Lung (tissue), 11 donors: ENCODE measurements at regions not wholly inside any gene's neighbourhood (a gene's known extent, or its start where the extent isn't known, plus 50 kb on each side); places are given as distances from the start of the nearest gene placed in this dataset.
A peak's percentile ranks its signal among the peaks of the same experiment; 100 is the strongest.

Source experiments
- ATAC-seq: fragments of 200-7000 bp; cut with Tn5 transposase; one replicate; pipeline ENCODE4 v1.9.1; 2020; ENCODE audit warnings: moderate number of reproducible peaks; ENCODE audit not compliant: insufficient read depth, low FRiP score
- DNase-seq, 3 donors: peaks; one replicate each; pipeline ENCODE4 v3.0.0-alpha.2; 2013 to 2017
- H3K27ac ChIP-seq, 2 donors: one replicate each; pipeline ENCODE4 v1.5.1; 2013; ENCODE audit warnings: mild to moderate bottlenecking in 2 of 2, moderate library complexity in 2 of 2, control low read depth in 1 of 2, inconsistent platforms in 1 of 2, low read depth in 1 of 2, low read length in 1 of 2
- H3K27me3 ChIP-seq, 3 donors: one replicate each; pipeline ENCODE4 v1.5.1; 2013; ENCODE audit warnings: low read length in 2 of 3; ENCODE audit not compliant: control insufficient read depth in 3 of 3, insufficient read depth in 3 of 3
- H3K36me3 ChIP-seq, 4 donors: one replicate each; pipeline ENCODE4 v1.5.1; 2013; ENCODE audit warnings: low read length in 4 of 4, mild to moderate bottlenecking in 1 of 4, moderate library complexity in 1 of 4; ENCODE audit not compliant: control insufficient read depth in 4 of 4, insufficient read depth in 4 of 4
- H3K4me1 ChIP-seq, 5 donors: one replicate each; pipeline ENCODE4 v1.5.1; 2013; ENCODE audit warnings: low read length in 5 of 5, mild to moderate bottlenecking in 2 of 5, moderate library complexity in 1 of 5; ENCODE audit not compliant: control insufficient read depth in 5 of 5, insufficient read depth in 5 of 5
- H3K4me3 ChIP-seq: one replicate; pipeline ENCODE4 v1.5.1; 2013; ENCODE audit warnings: mild to moderate bottlenecking, control low read depth, moderate library complexity
- H3K9ac ChIP-seq, 2 donors: one replicate each; pipeline ENCODE4 v1.5.1; 2013; ENCODE audit warnings: low read length in 2 of 2, control low read depth in 1 of 2; ENCODE audit not compliant: insufficient read depth in 1 of 2
- H3K9me3 ChIP-seq, 4 donors: one replicate each; pipeline ENCODE4 v1.5.1; 2013; ENCODE audit warnings: low read length in 3 of 4, mild to moderate bottlenecking in 1 of 4, moderate library complexity in 1 of 4; ENCODE audit not compliant: control insufficient read depth in 4 of 4, insufficient read depth in 3 of 4
- WGBS, 2 donors: extraction: QIAGEN DNeasy Blood & Tissue Kit; methylation state at CpG; one replicate each; pipeline ENCODE4 v1.1.7; 2013; 5-methylcytosine and 5-hydroxymethylcytosine counted together
- TF ChIP-seq, protein P1 (sequence below): IDR thresholded peaks from 2 replicates; pipeline ENCODE4 v1.5.1; 2012; ENCODE audit warnings: mild to moderate bottlenecking; ENCODE audit errors: control extremely low read depth, extremely low read depth
- donor health status: control.
- donor health status: control.
- donor health status: Bipolar disorder and iron deficiency.
- donor health status: healthy.
- donor health status: DM: yes; HTN: yes; CAD: no.

DNA sequence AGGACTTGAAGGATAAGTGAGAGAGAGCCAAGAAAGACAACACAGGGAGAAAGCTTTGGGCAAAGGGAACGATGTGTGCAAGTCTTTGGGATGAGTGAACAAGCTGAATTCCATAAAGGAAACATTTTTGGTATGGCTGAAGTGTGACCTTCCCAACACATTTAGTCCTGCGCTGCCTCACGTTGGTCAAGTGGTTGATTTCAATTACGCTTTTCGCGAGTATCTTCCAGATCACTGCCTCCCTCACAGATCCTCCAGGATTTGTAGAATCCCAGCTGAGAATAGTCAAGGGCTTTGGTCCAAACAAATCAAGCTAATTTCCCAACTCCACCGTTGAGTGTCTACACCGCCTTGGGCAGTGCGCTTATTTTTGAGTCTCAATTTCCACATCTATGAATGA lies 338.4 kb upstream of the ADAMTS9 start:
- H3K9me3 ChIP-seq = peaks cover 0 to 4% (median 0%) of the 10 kb centered on the region in 4 donors
- TF ChIP-seq, protein P1, sequence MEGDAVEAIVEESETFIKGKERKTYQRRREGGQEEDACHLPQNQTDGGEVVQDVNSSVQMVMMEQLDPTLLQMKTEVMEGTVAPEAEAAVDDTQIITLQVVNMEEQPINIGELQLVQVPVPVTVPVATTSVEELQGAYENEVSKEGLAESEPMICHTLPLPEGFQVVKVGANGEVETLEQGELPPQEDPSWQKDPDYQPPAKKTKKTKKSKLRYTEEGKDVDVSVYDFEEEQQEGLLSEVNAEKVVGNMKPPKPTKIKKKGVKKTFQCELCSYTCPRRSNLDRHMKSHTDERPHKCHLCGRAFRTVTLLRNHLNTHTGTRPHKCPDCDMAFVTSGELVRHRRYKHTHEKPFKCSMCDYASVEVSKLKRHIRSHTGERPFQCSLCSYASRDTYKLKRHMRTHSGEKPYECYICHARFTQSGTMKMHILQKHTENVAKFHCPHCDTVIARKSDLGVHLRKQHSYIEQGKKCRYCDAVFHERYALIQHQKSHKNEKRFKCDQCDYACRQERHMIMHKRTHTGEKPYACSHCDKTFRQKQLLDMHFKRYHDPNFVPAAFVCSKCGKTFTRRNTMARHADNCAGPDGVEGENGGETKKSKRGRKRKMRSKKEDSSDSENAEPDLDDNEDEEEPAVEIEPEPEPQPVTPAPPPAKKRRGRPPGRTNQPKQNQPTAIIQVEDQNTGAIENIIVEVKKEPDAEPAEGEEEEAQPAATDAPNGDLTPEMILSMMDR = no peak
- no peaks in the 10 kb centered on the region for H3K4me1 ChIP-seq
- no peaks in the 10 kb centered on the region for H3K27me3 ChIP-seq
- peaks cover 0 to 2% (median 0%) of the 10 kb centered on the region in 4 donors for H3K36me3 ChIP-seq
- ATAC-seq (no peak), DNase-seq (no peak)
- H3K27ac ChIP-seq = no peak overlapping the region
- H3K9ac ChIP-seq = no peak overlapping the region
- H3K4me3 ChIP-seq = no peak overlapping the region
- WGBS, 2 donors = 87 to 89% methylated on average over 9 of the region's 9 CpGs

DNA sequence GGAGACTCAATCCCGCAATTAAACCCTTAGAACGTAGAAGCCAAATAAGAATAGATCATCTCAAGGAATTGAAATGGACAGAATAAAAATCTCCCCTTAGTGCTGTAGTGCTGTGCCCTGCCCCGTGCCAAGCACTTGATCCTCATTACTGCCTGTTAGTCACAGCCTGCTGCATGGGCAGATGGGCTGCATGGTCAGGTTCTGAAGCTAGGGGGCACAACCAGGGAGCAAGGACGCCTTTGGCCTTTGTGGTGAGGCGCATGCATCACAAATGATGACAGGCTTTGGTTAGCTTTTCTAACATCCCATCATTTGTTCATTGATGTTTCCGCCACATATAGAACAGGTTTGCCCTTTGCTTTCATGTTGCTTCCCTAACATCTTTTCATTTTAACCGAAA lies 336.3 kb upstream of the ADAMTS9 start:
- Histone ChIP-seq H3K27ac (no peak overlapping the region), H3K9ac (no peak overlapping the region), H3K36me3 (peaks cover 0 to 2% (median 0%) of the 10 kb centered on the region in 4 donors), H3K4me3 (no peak overlapping the region), H3K27me3 (no peaks in the 10 kb centered on the region), H3K9me3 (peaks cover 0 to 4% (median 0%) of the 10 kb centered on the region in 4 donors), H3K4me1 (peaks cover 0 to 19% (median 7%) of the 10 kb centered on the region in 5 donors)
- no peak for ATAC-seq
- WGBS, 2 donors = 95 to 96% methylated on average over 7 of the region's 7 CpGs
- DNase-seq = no peak
- TF ChIP-seq, protein P1 = no peak

DNA sequence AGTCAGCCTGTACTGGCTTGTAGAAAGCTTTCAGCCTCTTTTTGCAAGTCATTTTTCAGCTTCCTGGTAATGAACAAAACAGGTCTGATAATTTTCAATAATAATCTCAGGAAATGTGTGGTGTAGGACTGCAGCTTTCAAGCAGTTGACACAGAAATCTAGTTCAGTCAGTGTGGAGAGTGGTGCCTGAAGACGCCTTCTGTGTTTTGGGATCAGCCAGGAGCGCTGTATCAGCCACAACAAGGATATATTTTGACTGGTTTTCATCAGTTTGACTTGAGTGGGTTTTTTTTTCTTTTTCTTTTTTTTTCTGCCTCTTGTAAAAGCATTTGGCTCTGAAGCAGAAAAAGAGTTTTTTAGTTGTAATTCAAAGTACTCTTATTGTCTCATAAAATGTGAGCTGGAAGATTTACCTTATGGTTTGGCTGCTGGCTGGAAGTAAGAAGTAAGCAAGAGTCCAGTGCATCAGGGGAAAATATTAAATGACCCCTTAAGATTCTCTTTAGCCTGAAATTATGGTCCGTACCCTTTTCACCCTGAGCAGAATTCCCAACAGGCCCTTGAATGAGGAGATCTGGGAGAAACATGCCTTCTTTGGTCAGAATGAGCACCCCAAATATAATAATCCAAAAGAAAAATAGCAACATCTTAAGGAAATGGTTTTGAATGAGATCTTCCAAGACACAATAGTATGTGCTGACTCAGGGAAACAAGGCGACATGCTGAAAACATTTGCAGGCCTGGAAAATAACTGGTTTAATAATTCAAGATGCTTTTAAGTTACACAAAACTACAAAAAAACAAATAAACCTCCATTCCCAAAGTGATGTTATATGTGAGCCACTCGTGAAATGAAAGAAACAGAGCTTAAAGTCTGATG lies 332.7 kb upstream of the ADAMTS9 start:
- TF ChIP-seq, protein P1 = no peak

More for the DNA sequence above, 332.7 kb upstream of the ADAMTS9 start:
- no peak for ATAC-seq
- H3K9ac ChIP-seq = no peak overlapping the region
- H3K9me3 ChIP-seq = no peaks in the 10 kb centered on the region
- no peaks in the 10 kb centered on the region for H3K27me3 ChIP-seq
- no peak overlapping the region for H3K4me3 ChIP-seq
- no peak overlapping the region for H3K27ac ChIP-seq
- no peaks in the 10 kb centered on the region for H3K36me3 ChIP-seq
- 67 to 81% methylated on average over 5 of the region's 5 CpGs for WGBS, 2 donors
- DNase-seq = peak in 2 of 3 donors; percentile 26 to 45
- H3K4me1 ChIP-seq = peaks cover 0 to 20% (median 7%) of the 10 kb centered on the region in 5 donors
